ENCODE measurements at regions not wholly inside any gene's neighbourhood (a gene's known extent, or its start where the extent isn't known, plus 50 kb on each side); places are given as distances from the start of the nearest gene placed in this dataset.

GRCh38 chr20:56840716-56841261, 211.7 kb downstream of the TFAP2C start:
- TF ChIP-seq CTCF (IDR thresholded peaks at IDR 0.05), result no peak
- no peak for TF ChIP-seq POLR2A (IDR thresholded peaks at IDR 0.05)
